PC-9 (cell line): ENCODE measurements at regions not wholly inside any gene's neighbourhood (a gene's known extent, or its start where the extent isn't known, plus 50 kb on each side); places are given as distances from the start of the nearest gene placed in this dataset.

Source experiments
- BruUV-seq: library from RNA; stranded (reverse); fragments of 400-500 nt; replicated peaks from 2 replicates; lab custom pipeline; 2021; lab: Mats Ljungman, UMichigan
- CTCF ChIA-PET: fragments of 300-600 bp; sonication (Branson Sonifier 250); formaldehyde crosslinking; loops from one replicate; lab custom pipeline; 2022; ENCODE audit warnings: antibody characterized with exemption; lab: Charles Lee
- POLR2A ChIA-PET: fragments of 300-600 bp; sonication (Branson Sonifier 250); formaldehyde crosslinking; loops from one replicate; lab custom pipeline; 2022; ENCODE audit warnings: antibody characterized with exemption; ENCODE audit not compliant: unreplicated experiment; lab: Charles Lee
- DNase-seq, 2 experiments: peaks; one replicate each; pipeline versions ENCODE4 v3.0.0 to v3.0.0-alpha.2; 2015 to 2022; ENCODE audit warnings: mixed read lengths in 1 of 2
- H2AFZ ChIP-seq: fragments of 200-600 bp; sonication (generic); 2 replicates; pipeline ENCODE4 v1.8.1; 2017; ENCODE audit warnings: antibody characterized with exemption
- H3F3A ChIP-seq: fragments of 200-600 bp; sonication (generic); 2 replicates; pipeline ENCODE4 v1.8.1; 2017; ENCODE audit warnings: antibody characterized with exemption, mild to moderate bottlenecking, low read depth; ENCODE audit not compliant: insufficient read depth
- H3K27ac ChIP-seq: fragments of 200-600 bp; sonication (generic); 2 replicates; pipeline ENCODE4 v1.6.1; 2016; ENCODE audit warnings: mixed run types
- H3K27me3 ChIP-seq: fragments of 200-600 bp; sonication (generic); 2 replicates; pipeline ENCODE4 v1.6.1; 2016; ENCODE audit warnings: low read depth, mixed run types; ENCODE audit not compliant: insufficient read depth
- H3K36me3 ChIP-seq: fragments of 200-600 bp; sonication (generic); 2 replicates; pipeline ENCODE4 v1.6.1; 2016; ENCODE audit warnings: low read depth, mixed run types
- H3K4me1 ChIP-seq: fragments of 200-600 bp; sonication (generic); replicated peaks from 2 replicates; pipeline ENCODE4 v1.6.1; 2016; ENCODE audit warnings: mixed run types; ENCODE audit not compliant: insufficient read depth
- H3K4me2 ChIP-seq: fragments of 200-600 bp; sonication (generic); 2 replicates; pipeline ENCODE4 v1.6.1; 2017; ENCODE audit warnings: mixed run types
- H3K4me3 ChIP-seq: fragments of 200-600 bp; sonication (generic); 2 replicates; pipeline ENCODE4 v1.6.1; 2016; ENCODE audit warnings: mixed run types
- H3K79me2 ChIP-seq: fragments of 200-600 bp; sonication (generic); 2 replicates; pipeline ENCODE4 v1.6.1; 2017; ENCODE audit warnings: low read depth, mixed run types
- H3K9me2 ChIP-seq: fragments of 200-600 bp; sonication (generic); 2 replicates; pipeline ENCODE4 v1.8.1; 2017; ENCODE audit warnings: mild to moderate bottlenecking; ENCODE audit not compliant: insufficient read depth
- H3K9me3 ChIP-seq: fragments of 200-600 bp; sonication (generic); 2 replicates; pipeline ENCODE4 v1.8.1; 2016; ENCODE audit warnings: low read depth; ENCODE audit not compliant: insufficient read depth
- H4K20me1 ChIP-seq: fragments of 200-600 bp; sonication (generic); 2 replicates; pipeline ENCODE4 v1.8.1; 2017; ENCODE audit not compliant: insufficient read depth
- CTCF ChIP-seq: fragments of 200-600 bp; sonication (generic); conservative IDR thresholded peaks from 2 replicates; pipeline ENCODE4 v1.6.1; 2017; ENCODE audit warnings: mixed run types, antibody characterized with exemption, mild to moderate bottlenecking, moderate library complexity
- EZH2 ChIP-seq: fragments of 200-600 bp; sonication (generic); IDR thresholded peaks from 2 replicates; pipeline ENCODE4 v1.8.0; 2017; ENCODE audit warnings: antibody characterized with exemption, low read depth
- intact Hi-C: fragments of 100-400 bp; cut with micrococcal nuclease; formaldehyde crosslinking; loops from one replicate; pipeline ENCODE4 v1.10.0; 2022; ENCODE audit not compliant: unreplicated experiment

DNA sequence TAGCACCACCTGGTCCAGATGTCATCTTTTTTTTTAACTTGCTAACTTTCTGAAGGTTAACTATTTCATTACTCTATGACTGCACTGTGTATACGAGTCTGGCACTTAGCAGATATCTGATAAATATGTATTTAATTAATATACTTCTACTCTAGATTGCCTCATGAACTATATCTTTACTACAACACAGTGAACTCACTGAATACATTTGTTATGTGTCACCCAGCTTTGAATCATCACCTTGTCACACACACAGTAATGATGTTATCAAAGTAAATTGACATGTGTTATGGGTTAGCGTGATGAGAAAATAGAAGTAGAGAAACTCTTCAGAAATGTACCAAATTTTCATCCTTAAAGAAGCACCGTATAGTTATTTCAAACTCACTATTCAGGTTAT, 419.3 kb upstream of the ADGRL3 start:
- no TSS peak for BruUV-seq
- Histone ChIP-seq H3K9me2 (no peaks in the 10 kb centered on the region), H3K36me3 (no peaks in the 10 kb centered on the region), H3K27me3 (no peaks in the 10 kb centered on the region), H3K4me1 (no peaks in the 10 kb centered on the region), H3K79me2 (no peaks in the 10 kb centered on the region), H4K20me1 (no peaks in the 10 kb centered on the region), H3F3A (no peaks in the 10 kb centered on the region), H3K27ac (no peak overlapping the region), H3K4me3 (no peak overlapping the region), H3K9me3 (no peaks in the 10 kb centered on the region), H2AFZ (no peak overlapping the region), H3K4me2 (no peak overlapping the region)
- ChIA-PET CTCF (no interaction called here), POLR2A (no interaction called here)
- no peak for DNase-seq
- intact Hi-C loops, result no loop called here
- TF ChIP-seq CTCF (no peak), EZH2 (no peak)

DNA sequence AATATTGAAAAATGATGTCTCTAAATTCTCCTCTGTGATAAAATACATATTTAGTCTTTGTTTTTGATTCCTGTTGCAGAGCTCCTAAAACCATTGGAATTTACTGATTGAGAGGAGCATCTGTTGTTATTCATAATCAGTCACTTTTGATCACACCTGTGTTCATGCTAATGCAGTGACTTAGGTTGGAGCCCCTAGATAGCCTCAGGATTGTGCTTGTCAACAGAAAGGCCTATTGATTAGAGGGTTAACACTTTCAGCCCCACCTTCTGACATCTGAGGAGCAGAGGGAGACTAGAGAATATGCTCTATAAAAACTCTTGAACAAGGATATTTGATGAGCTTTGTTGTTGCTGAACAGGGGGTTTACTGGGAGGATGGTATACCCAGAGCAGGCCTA, 409.5 kb upstream of the ADGRL3 start:
- Histone ChIP-seq H3K4me2 (no peak overlapping the region), H3K9me3 (no peaks in the 10 kb centered on the region), H3K36me3 (no peaks in the 10 kb centered on the region), H3K4me3 (no peak overlapping the region), H3F3A (no peaks in the 10 kb centered on the region), H3K27me3 (no peaks in the 10 kb centered on the region), H3K79me2 (no peaks in the 10 kb centered on the region), H3K9me2 (no peaks in the 10 kb centered on the region), H4K20me1 (no peaks in the 10 kb centered on the region), H3K4me1 (no peaks in the 10 kb centered on the region), H2AFZ (no peak overlapping the region), H3K27ac (no peak overlapping the region)
- DNase-seq, result no peak
- BruUV-seq, result no TSS peak
- intact Hi-C loops, result no loop called here
- TF ChIP-seq EZH2 (no peak), CTCF (no peak)
- ChIA-PET POLR2A (no interaction called here), CTCF (no interaction called here)

DNA sequence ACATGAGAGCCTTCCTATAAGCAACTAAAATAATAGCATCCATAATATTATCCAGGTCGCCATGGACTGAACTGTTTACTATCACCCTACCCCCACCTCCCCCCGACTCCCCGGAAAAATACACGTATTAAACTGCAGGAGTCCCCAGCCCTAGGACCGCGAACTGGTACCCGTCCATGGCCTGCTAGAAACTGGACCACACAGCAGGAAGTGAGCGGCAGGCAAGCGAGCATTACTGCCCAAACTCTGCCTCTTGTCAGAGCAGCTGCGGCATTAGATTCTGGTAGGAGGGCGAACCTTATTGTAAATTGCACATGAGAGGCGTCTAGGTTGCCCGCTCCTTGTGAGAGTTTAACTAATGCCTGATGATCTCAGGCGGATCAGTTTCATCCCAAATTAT, 405.8 kb upstream of the ADGRL3 start:
- no peak overlapping the region for H2AFZ ChIP-seq
- no peak overlapping the region for H3K4me3 ChIP-seq
- H3K9me3 ChIP-seq, result no peaks in the 10 kb centered on the region
- BruUV-seq, result no TSS peak
- no peaks in the 10 kb centered on the region for H3K36me3 ChIP-seq
- no peaks in the 10 kb centered on the region for H3K4me1 ChIP-seq
- no peaks in the 10 kb centered on the region for H3F3A ChIP-seq
- no peak for DNase-seq
- no peaks in the 10 kb centered on the region for H4K20me1 ChIP-seq
- POLR2A ChIA-PET, result no interaction called here
- H3K79me2 ChIP-seq, result no peaks in the 10 kb centered on the region
- H3K27me3 ChIP-seq, result no peaks in the 10 kb centered on the region
- TF ChIP-seq EZH2 (no peak), CTCF (no peak)
- CTCF ChIA-PET, result no interaction called here
- intact Hi-C loops, result no loop called here
- no peak overlapping the region for H3K4me2 ChIP-seq
- H3K27ac ChIP-seq, result no peak overlapping the region
- H3K9me2 ChIP-seq, result no peaks in the 10 kb centered on the region
